CD4-positive, alpha-beta T cell treated with Interleukin-6 for 4 hours (primary cell): ENCODE measurements at regions not wholly inside any gene's neighbourhood (a gene's known extent, or its start where the extent isn't known, plus 50 kb on each side); places are given as distances from the start of the nearest gene placed in this dataset.

Experiments used
- DNase-seq: peaks from one replicate; pipeline ENCODE4 v3.0.0-alpha.2; 2020; ENCODE audit warnings: mixed read lengths

- no peak for DNase-seq
Measured at GRCh38 chr13:79686441-79686840, 205.5 kb downstream of the NDFIP2 start.

- no peak for DNase-seq
Measured at GRCh38 chr13:79684371-79684770, 203.4 kb downstream of the NDFIP2 start.

GRCh38 chr13:79682164-79682563 lies 201.2 kb downstream of the NDFIP2 start:
- no peak for DNase-seq

GRCh38 chr13:79681069-79681468 lies 200.1 kb downstream of the NDFIP2 start:
- DNase-seq, result no peak

- DNase-seq, result no peak
Measured at GRCh38 chr13:79680485-79680884, 199.5 kb downstream of the NDFIP2 start.

GRCh38 chr13:79679334-79679733 lies 198.4 kb downstream of the NDFIP2 start:
- peak; percentile 10 for DNase-seq

GRCh38 chr13:79678100-79678499 lies 197.1 kb downstream of the NDFIP2 start:
- no peak for DNase-seq

- DNase-seq, result no peak
Measured at GRCh38 chr13:79675931-79676660, 195.1 kb downstream of the NDFIP2 start.

- no peak for DNase-seq
Measured at GRCh38 chr13:79674765-79675515, 194.0 kb downstream of the NDFIP2 start.

- no peak for DNase-seq
Measured at GRCh38 chr13:79673993-79674377, 193.0 kb downstream of the NDFIP2 start.

GRCh38 chr13:79673310-79673992 lies 192.5 kb downstream of the NDFIP2 start:
- DNase-seq, result no peak

- no peak for DNase-seq
Measured at GRCh38 chr13:79671420-79671819, 190.5 kb downstream of the NDFIP2 start.

- no peak for DNase-seq
Measured at GRCh38 chr13:79668201-79668752, 187.3 kb downstream of the NDFIP2 start.

- no peak for DNase-seq
Measured at GRCh38 chr13:79667771-79668170, 186.8 kb downstream of the NDFIP2 start.

- no peak for DNase-seq
Measured at GRCh38 chr13:79663977-79664636, 183.2 kb downstream of the NDFIP2 start.

GRCh38 chr13:79663435-79663834 lies 182.5 kb downstream of the NDFIP2 start:
- DNase-seq, result no peak

GRCh38 chr13:79662882-79663281 lies 181.9 kb downstream of the NDFIP2 start:
- DNase-seq, result no peak

- DNase-seq, result no peak
Measured at GRCh38 chr13:79660361-79660760, 179.4 kb downstream of the NDFIP2 start.

- DNase-seq, result no peak
Measured at GRCh38 chr13:79659121-79659521, 178.2 kb downstream of the NDFIP2 start.

- no peak for DNase-seq
Measured at GRCh38 chr13:79658333-79658975, 177.5 kb downstream of the NDFIP2 start.

- no peak for DNase-seq
Measured at GRCh38 chr13:79655509-79655908, 174.6 kb downstream of the NDFIP2 start.

- no peak for DNase-seq
Measured at GRCh38 chr13:79654520-79654919, 173.6 kb downstream of the NDFIP2 start.
